Keratinocyte (primary cell): ENCODE measurements at regions not wholly inside any gene's neighbourhood (a gene's known extent, or its start where the extent isn't known, plus 50 kb on each side); places are given as distances from the start of the nearest gene placed in this dataset.

Experiments used
- DNase-seq: peaks from one replicate; pipeline ENCODE4 v3.0.0-alpha.2; 2011; ENCODE audit warnings: low read depth, missing footprints, low spot score
- FAIRE-seq: peaks from 2 replicates; lab custom pipeline; 2011; peaks lifted over from hg19 to GRCh38; lab: Jason Lieb, UNC
- H2AFZ ChIP-seq: 2 replicates; pipeline ENCODE4 v1.6.0; 2012; ENCODE audit warnings: low read length, control low read depth, inconsistent platforms; ENCODE audit not compliant: control insufficient read depth
- H3K27ac ChIP-seq: 2 replicates; pipeline ENCODE4 v1.5.1; 2011; ENCODE audit warnings: low read length; ENCODE audit not compliant: control insufficient read depth, insufficient read depth
- H3K27me3 ChIP-seq: 3 replicates; pipeline ENCODE4 v1.6.0; 2011; ENCODE audit warnings: low read length; ENCODE audit not compliant: control insufficient read depth, insufficient read depth; ENCODE audit errors: extremely low read depth
- H3K36me3 ChIP-seq, 2 experiments: 2 replicates in 1 of 2; 3 replicates in 1 of 2; pipeline ENCODE4 v1.5.1; 2011; ENCODE audit warnings: low read length in 2 of 2, mild to moderate bottlenecking in 1 of 2; ENCODE audit not compliant: control insufficient read depth in 2 of 2, insufficient read depth in 2 of 2; ENCODE audit errors: extremely low read depth in 1 of 2
- H3K4me1 ChIP-seq: 3 replicates; pipeline ENCODE4 v1.5.1; 2011; ENCODE audit warnings: low read length; ENCODE audit not compliant: control insufficient read depth, insufficient read depth; ENCODE audit errors: extremely low read depth
- H3K4me2 ChIP-seq: 3 replicates; pipeline ENCODE4 v1.6.0; 2011; ENCODE audit warnings: low read depth, low read length; ENCODE audit not compliant: control insufficient read depth, insufficient read depth; ENCODE audit errors: extremely low read depth
- H3K4me3 ChIP-seq, 3 experiments: fragments of 200-600 bp in 1 of 3; sonication (generic) in 1 of 3; 2 replicates in 2 of 3; 3 replicates in 1 of 3; pipeline ENCODE4 v1.5.1; 2011 to 2016; ENCODE audit warnings: low read length in 3 of 3, mild to moderate bottlenecking in 3 of 3, control low read depth in 2 of 3, inconsistent platforms in 1 of 3, low read depth in 1 of 3, mixed read lengths in 1 of 3, mixed run types in 1 of 3, moderate library complexity in 1 of 3; ENCODE audit not compliant: control insufficient read depth in 2 of 3, insufficient read depth in 2 of 3; ENCODE audit errors: extremely low read depth in 1 of 3
- H3K79me2 ChIP-seq: 2 replicates; pipeline ENCODE4 v1.6.0; 2012; ENCODE audit warnings: low read length; ENCODE audit not compliant: control insufficient read depth, insufficient read depth
- H3K9ac ChIP-seq: 3 replicates; pipeline ENCODE4 v1.6.0; 2011; ENCODE audit warnings: low read length; ENCODE audit not compliant: control insufficient read depth, insufficient read depth; ENCODE audit errors: extremely low read depth
- H3K9me1 ChIP-seq: 3 replicates; pipeline ENCODE4 v1.6.0; 2011; ENCODE audit warnings: low read length; ENCODE audit not compliant: control insufficient read depth, insufficient read depth; ENCODE audit errors: extremely low read depth
- H3K9me3 ChIP-seq: 2 replicates; pipeline ENCODE4 v1.5.1; 2012; ENCODE audit warnings: low read depth, low read length; ENCODE audit not compliant: control insufficient read depth
- H4K20me1 ChIP-seq: 3 replicates; pipeline ENCODE4 v1.6.0; 2011; ENCODE audit warnings: low read length; ENCODE audit not compliant: control insufficient read depth, insufficient read depth; ENCODE audit errors: extremely low read depth
- EZH2 ChIP-seq: IDR thresholded peaks from one replicate; pipeline ENCODE4 v1.6.1; 2012; ENCODE audit warnings: inconsistent platforms, mild to moderate bottlenecking, low read length, moderate library complexity
- dilution Hi-C: fragments of 300-500 bp; cut with MboI; formaldehyde crosslinking; loops from one replicate; pipeline ENCODE4 v1.7.0; 2020; ENCODE audit warnings: low sequenced_read_pairs; ENCODE audit not compliant: extremely low pct_ligation_motif_present
- TF ChIP-seq, protein P1 (sequence below), 3 experiments: IDR thresholded peaks in 1 of 3; conservative IDR thresholded peaks in 1 of 3; optimal IDR thresholded peaks in 1 of 3; 2 replicates in 2 of 3; 3 replicates in 1 of 3; pipeline versions ENCODE3 to v1.5.1; 2011; ENCODE audit warnings: low read length in 3 of 3, mild to moderate bottlenecking in 3 of 3, moderate library complexity in 2 of 3, control low read depth in 1 of 3, inconsistent platforms in 1 of 3; ENCODE audit not compliant: insufficient read depth in 2 of 3; ENCODE audit errors: extremely low read depth in 1 of 3

GRCh38 chr4:55018521-55018920 lies 106.9 kb downstream of the KDR start:
- Histone ChIP-seq H2AFZ (no peak overlapping the region), H4K20me1 (no peaks in the 10 kb centered on the region), H3K27ac (no peak overlapping the region), H3K9me1 (no peaks in the 10 kb centered on the region), H3K4me1 (peaks cover 6% of the 10 kb centered on the region), H3K79me2 (no peaks in the 10 kb centered on the region), H3K36me3 (no peaks in the 10 kb centered on the region), H3K9me3 (no peaks in the 10 kb centered on the region), H3K4me2 (no peak overlapping the region), H3K4me3 (no peak overlapping the region), H3K9ac (no peak overlapping the region), H3K27me3 (no peaks in the 10 kb centered on the region)
- TF ChIP-seq, protein P1, sequence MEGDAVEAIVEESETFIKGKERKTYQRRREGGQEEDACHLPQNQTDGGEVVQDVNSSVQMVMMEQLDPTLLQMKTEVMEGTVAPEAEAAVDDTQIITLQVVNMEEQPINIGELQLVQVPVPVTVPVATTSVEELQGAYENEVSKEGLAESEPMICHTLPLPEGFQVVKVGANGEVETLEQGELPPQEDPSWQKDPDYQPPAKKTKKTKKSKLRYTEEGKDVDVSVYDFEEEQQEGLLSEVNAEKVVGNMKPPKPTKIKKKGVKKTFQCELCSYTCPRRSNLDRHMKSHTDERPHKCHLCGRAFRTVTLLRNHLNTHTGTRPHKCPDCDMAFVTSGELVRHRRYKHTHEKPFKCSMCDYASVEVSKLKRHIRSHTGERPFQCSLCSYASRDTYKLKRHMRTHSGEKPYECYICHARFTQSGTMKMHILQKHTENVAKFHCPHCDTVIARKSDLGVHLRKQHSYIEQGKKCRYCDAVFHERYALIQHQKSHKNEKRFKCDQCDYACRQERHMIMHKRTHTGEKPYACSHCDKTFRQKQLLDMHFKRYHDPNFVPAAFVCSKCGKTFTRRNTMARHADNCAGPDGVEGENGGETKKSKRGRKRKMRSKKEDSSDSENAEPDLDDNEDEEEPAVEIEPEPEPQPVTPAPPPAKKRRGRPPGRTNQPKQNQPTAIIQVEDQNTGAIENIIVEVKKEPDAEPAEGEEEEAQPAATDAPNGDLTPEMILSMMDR (optimal IDR thresholded peaks at IDR 0.05 in 1 of 3, IDR thresholded peaks at IDR 0.05 in 1 of 3, conservative IDR thresholded peaks at IDR 0.05 in 1 of 3; ENCODE audit: extremely low read depth in 1 of 3, insufficient read depth in 2 of 3, low read length in 3 of 3): no peak
- no peak for TF ChIP-seq EZH2
- FAIRE-seq (no peak), DNase-seq (no peak)
- dilution Hi-C loops: loop anchor here (25.0 kb wide), 1 partner anchor 294 kb away; no protein-coding TSS in a partner anchor

- no peak overlapping the region for H3K9ac ChIP-seq
- dilution Hi-C loops: loop anchor here (25.0 kb wide), 1 partner anchor 295 kb away; no protein-coding TSS in a partner anchor
Measured at GRCh38 chr4:55017406-55017805, 108.0 kb downstream of the KDR start.

More at GRCh38 chr4:55017406-55017805, 108.0 kb downstream of the KDR start:
- H3K36me3 ChIP-seq: no peaks in the 10 kb centered on the region
- H2AFZ ChIP-seq: peak overlapping the region; percentile 14
- H3K4me1 ChIP-seq: peaks cover 6% of the 10 kb centered on the region
- H3K79me2 ChIP-seq: no peaks in the 10 kb centered on the region
- peak overlapping the region; percentile 16 for H3K27ac ChIP-seq
- no peaks in the 10 kb centered on the region for H3K9me1 ChIP-seq
- no peak overlapping the region for H3K4me2 ChIP-seq
- no peaks in the 10 kb centered on the region for H3K27me3 ChIP-seq
- no peaks in the 10 kb centered on the region for H4K20me1 ChIP-seq
- no peaks in the 10 kb centered on the region for H3K9me3 ChIP-seq
- FAIRE-seq: peak; percentile 70
- TF ChIP-seq EZH2: no peak
- TF ChIP-seq, protein P1 (optimal IDR thresholded peaks at IDR 0.05 in 1 of 3, IDR thresholded peaks at IDR 0.05 in 1 of 3, conservative IDR thresholded peaks at IDR 0.05 in 1 of 3; ENCODE audit: extremely low read depth in 1 of 3, insufficient read depth in 2 of 3, low read length in 3 of 3): no peak
- DNase-seq: no peak
- no peak overlapping the region for H3K4me3 ChIP-seq
